Esophagus (tissue), 2 donors: ENCODE measurements at regions not wholly inside any gene's neighbourhood (a gene's known extent, or its start where the extent isn't known, plus 50 kb on each side); places are given as distances from the start of the nearest gene placed in this dataset.

Experiments
- H3K27ac ChIP-seq, 2 donors: one replicate each; pipeline ENCODE4 v1.5.1; 2013; ENCODE audit warnings: low read depth in 2 of 2, mild to moderate bottlenecking in 2 of 2, inconsistent platforms in 1 of 2, low read length in 1 of 2, moderate library complexity in 1 of 2
- H3K27me3 ChIP-seq, 2 donors: one replicate each; pipeline ENCODE4 v1.6.1; 2013; ENCODE audit warnings: low read length in 2 of 2, control low read depth in 1 of 2, mild to moderate bottlenecking in 1 of 2; ENCODE audit not compliant: insufficient read depth in 2 of 2, control insufficient read depth in 1 of 2
- H3K36me3 ChIP-seq, 2 donors: one replicate each; pipeline ENCODE4 v1.6.1; 2013; ENCODE audit warnings: low read length in 1 of 2; ENCODE audit not compliant: control insufficient read depth in 2 of 2, insufficient read depth in 2 of 2
- H3K4me1 ChIP-seq, 2 donors: one replicate each; pipeline ENCODE4 v1.6.1; 2013; ENCODE audit warnings: low read length in 1 of 2; ENCODE audit not compliant: control insufficient read depth in 2 of 2, insufficient read depth in 2 of 2
- H3K4me3 ChIP-seq, 2 donors: one replicate each; pipeline ENCODE4 v1.5.1; 2013; ENCODE audit warnings: low read length in 2 of 2, mild to moderate bottlenecking in 2 of 2, low read depth in 1 of 2, moderate library complexity in 1 of 2
- H3K9me3 ChIP-seq, 2 donors: one replicate each; pipeline ENCODE4 v1.6.1; 2013; ENCODE audit warnings: mild to moderate bottlenecking in 2 of 2, low read depth in 1 of 2, low read length in 1 of 2, moderate library complexity in 1 of 2; ENCODE audit not compliant: control insufficient read depth in 2 of 2, insufficient read depth in 1 of 2
- WGBS, 2 donors: extraction: QIAGEN DNeasy Blood & Tissue Kit; methylation state at CpG; one replicate each; pipeline ENCODE4 v1.1.7; 2013; 5-methylcytosine and 5-hydroxymethylcytosine counted together
- donor health status: healthy with polysubstance abuse.
- donor health status: Bipolar disorder and iron deficiency.

DNA sequence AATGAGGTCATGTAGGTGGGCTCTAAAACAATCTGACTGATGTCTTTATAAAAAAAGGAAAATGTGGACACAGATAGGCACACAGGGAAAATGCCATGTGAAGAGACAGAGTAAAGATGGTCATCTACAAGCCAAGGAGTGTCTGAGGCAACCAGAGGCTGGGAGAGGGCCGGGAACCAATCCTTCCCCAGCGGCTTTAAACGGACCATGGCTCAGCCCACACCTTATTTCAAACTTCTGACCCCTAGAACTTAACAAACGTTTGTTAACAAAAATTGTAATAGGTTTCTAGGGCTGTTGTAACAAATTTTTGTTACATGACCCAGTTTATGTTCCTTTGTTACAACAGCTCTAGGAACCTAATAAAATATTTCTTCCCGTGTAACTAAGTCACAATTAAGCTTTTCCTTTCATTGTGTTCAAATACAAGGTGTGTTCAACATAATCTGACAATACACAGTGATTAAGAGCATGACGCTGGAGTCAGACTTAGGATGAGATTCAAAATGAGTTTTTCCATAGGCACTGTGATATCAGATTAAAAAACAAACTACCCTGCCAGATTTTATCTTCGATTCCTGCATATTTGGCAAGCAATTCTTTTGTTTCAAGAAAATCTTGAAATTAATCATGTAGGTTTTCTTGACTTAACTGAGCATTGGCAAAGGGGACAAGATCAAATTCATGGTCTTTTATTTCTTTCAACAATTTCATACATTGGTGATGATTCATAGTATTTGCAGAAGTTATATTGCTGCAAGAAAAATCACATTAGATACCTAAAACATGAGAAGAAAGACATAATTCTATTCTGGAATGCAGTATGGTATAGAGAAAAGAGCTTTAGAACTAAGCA, 169.5 kb upstream of the RIPOR2 start:
- Histone ChIP-seq H3K4me3 (no peak overlapping the region), H3K9me3 (no peaks in the 10 kb centered on the region), H3K27me3 (no peaks in the 10 kb centered on the region), H3K4me1 (no peaks in the 10 kb centered on the region), H3K27ac (peak overlapping the region; percentile 69 to 79), H3K36me3 (no peaks in the 10 kb centered on the region)
- WGBS, 2 donors = 41 to 55% methylated on average over 7 of the region's 7 CpGs

DNA sequence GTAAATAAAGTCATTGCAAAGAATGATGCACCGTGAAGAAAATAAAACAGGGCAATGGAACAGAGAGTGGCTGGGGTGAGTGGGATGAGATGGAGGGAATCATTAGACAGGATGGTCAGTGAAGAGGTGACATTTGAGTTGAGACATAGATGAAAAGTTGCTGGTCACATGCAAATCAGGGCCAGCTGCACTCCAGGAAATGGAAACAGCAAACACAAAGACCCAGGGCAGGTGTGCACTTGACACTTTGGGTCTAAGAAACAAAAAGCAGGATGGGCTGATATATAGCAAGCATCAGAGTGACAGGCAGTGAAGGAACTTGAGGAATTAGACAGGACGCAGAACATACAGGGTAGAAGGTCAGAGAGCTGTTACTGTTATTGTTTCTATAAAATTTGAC, 171.5 kb upstream of the RIPOR2 start:
- no peaks in the 10 kb centered on the region for H3K27me3 ChIP-seq
- H3K4me1 ChIP-seq = no peaks in the 10 kb centered on the region
- no peaks in the 10 kb centered on the region for H3K9me3 ChIP-seq
- no peak overlapping the region for H3K27ac ChIP-seq
- no peak overlapping the region for H3K4me3 ChIP-seq
- 61 to 80% methylated on average over 2 of the region's 2 CpGs for WGBS, 2 donors
- H3K36me3 ChIP-seq = no peaks in the 10 kb centered on the region

DNA sequence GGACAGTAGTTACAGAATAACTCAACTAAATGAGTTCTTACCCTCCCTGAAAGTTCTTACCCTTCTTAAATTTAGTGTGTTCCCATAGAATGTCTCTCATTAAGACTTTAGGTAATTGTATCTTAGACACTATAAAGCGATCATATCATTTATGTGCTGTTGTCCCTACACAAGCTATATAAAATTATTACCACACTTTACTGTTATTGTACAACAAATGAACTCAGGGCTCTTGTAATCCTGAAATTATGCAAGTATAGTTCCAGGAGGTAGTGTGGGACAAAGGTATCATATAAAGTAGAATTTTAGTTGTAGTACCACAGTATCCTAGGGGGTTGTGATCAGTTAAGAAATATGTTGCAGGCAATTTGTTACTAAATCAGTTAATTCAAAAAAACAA, 167.4 kb upstream of the CARMIL1 start:
- H3K4me3 ChIP-seq = no peak overlapping the region
- 97 to 100% methylated on average over 1 of the region's 1 CpG for WGBS, 2 donors
- H3K4me1 ChIP-seq = no peaks in the 10 kb centered on the region
- no peaks in the 10 kb centered on the region for H3K27me3 ChIP-seq
- no peak overlapping the region for H3K27ac ChIP-seq
- H3K9me3 ChIP-seq = no peaks in the 10 kb centered on the region
- peaks cover 0 to 2% of the 10 kb centered on the region in 2 donors for H3K36me3 ChIP-seq

DNA sequence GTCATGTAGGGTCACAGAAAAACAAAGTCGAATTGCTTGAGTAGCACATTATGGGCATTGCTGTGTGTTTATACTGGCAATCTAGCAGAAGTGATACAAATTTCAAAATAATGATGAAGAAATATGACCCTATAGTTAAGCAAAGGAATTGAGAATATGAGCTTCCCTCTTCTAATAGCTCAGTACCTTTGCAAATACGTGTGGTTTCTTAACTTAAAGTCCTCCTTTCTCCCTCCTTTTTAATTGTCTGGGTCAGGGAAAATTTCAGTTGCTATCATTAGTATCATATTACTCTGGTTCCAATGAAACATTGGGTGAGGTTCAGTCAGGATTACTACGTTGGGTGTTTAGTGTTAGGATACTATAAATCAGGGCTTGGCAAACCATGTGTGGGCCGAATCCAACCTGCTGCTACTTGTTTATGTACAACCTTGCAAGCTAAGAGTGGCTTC, 166.8 kb upstream of the CARMIL1 start:
- WGBS, 2 donors = 33 to 46% methylated on average over 4 of the region's 4 CpGs

DNA sequence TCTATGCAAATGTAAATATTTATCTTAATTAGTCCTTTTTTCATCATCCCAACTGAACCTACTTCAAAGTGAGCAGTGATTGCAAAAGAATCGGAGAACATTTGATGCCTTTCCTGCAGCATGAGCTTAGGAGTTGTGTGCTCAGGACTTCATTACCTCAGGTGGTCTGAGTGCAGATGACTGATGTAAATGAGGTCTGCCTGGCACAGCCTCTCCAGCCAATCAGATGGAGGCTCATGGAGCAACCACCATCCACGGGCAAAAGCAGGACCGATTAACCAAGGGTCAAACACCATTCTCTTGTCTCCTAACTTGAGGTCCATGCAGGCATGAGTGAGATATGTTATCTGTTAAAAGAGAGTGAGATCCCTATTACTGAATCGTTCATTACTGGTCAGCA, 165.7 kb upstream of the CARMIL1 start:
- Histone ChIP-seq H3K36me3 (peaks cover 0 to 2% of the 10 kb centered on the region in 2 donors), H3K4me1 (no peaks in the 10 kb centered on the region), H3K4me3 (no peak overlapping the region), H3K9me3 (no peaks in the 10 kb centered on the region), H3K27me3 (no peaks in the 10 kb centered on the region), H3K27ac (peak overlapping the region in 1 of 2 donors; percentile 13)
- 81 to 82% methylated on average over 4 of the region's 4 CpGs for WGBS, 2 donors

More for the DNA sequence above, 166.8 kb upstream of the CARMIL1 start:
- H3K27ac ChIP-seq = peak overlapping the region in 1 of 2 donors; percentile 49
- H3K4me3 ChIP-seq = no peak overlapping the region
- H3K4me1 ChIP-seq = no peaks in the 10 kb centered on the region
- no peaks in the 10 kb centered on the region for H3K9me3 ChIP-seq
- H3K36me3 ChIP-seq = peaks cover 0 to 2% of the 10 kb centered on the region in 2 donors
- no peaks in the 10 kb centered on the region for H3K27me3 ChIP-seq

DNA sequence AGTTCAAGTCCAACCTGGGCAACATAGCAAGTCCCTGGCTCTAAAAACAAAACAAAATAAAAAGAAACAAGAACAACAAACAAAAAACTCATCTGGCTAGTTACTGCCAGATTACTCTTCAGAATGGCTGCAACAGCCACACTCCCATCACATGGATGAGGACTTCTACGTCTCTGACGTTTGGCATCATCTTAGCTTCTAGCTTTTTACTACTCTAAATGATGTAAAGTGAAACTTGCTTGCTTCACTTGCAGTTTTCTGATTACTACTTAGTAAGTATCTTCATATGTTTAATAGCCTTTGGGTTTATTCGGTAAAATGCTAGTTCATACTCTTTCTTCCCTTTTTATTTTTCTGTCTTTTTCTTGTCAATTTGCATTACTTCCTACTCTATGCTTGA, 161.1 kb upstream of the CARMIL1 start:
- Histone ChIP-seq H3K27ac (no peak overlapping the region), H3K27me3 (no peaks in the 10 kb centered on the region), H3K36me3 (peaks cover 0 to 2% of the 10 kb centered on the region in 2 donors), H3K9me3 (no peaks in the 10 kb centered on the region), H3K4me1 (no peaks in the 10 kb centered on the region), H3K4me3 (no peak overlapping the region)
- 82 to 88% methylated on average over 3 of the region's 3 CpGs for WGBS, 2 donors

DNA sequence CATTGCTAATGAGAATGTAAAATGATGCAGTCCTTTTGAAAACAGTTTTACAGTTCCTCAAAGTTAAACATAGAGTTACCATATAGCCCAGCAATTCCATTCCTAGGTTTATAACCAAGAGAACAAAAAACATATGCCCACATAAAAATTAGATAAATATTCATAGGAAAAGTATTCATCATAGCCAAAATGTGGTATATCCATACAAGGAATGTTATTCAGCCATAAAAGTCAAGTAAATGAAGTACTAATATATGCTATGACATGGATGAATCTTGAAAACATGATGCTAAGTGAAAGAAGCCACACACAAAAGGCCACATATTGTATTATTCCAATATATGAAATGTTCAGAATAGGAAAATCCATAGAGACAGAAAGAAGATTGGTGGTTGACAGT, 158.0 kb upstream of the CARMIL1 start:
- Histone ChIP-seq H3K36me3 (peaks cover 0 to 3% of the 10 kb centered on the region in 2 donors), H3K27ac (no peak overlapping the region), H3K4me1 (no peaks in the 10 kb centered on the region), H3K4me3 (no peak overlapping the region), H3K9me3 (no peaks in the 10 kb centered on the region), H3K27me3 (no peaks in the 10 kb centered on the region)

DNA sequence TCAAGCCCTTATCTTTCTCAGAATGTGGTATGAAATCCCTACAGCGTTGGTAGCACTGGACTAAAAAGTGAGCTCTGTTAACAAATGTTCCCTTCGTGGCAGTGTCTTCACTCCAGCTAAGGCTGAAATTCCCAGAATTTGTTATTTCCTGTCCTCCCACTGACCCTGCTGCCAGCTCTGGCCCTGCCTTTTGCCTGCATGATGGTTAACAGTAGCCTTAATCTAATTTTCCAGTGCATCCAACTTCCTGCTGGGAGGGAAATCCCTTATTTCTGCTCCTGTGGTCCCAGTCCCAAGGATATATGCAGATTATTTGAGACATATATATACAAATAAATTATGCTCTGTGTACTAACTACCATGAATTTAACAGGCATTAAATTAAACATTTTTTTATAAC, 157.2 kb upstream of the CARMIL1 start:
- H3K27me3 ChIP-seq = no peaks in the 10 kb centered on the region
- H3K27ac ChIP-seq = no peak overlapping the region
- 66 to 76% methylated on average over 2 of the region's 2 CpGs for WGBS, 2 donors
- peaks cover 0 to 3% of the 10 kb centered on the region in 2 donors for H3K36me3 ChIP-seq
- no peak overlapping the region for H3K4me3 ChIP-seq
- H3K4me1 ChIP-seq = no peaks in the 10 kb centered on the region
- no peaks in the 10 kb centered on the region for H3K9me3 ChIP-seq

DNA sequence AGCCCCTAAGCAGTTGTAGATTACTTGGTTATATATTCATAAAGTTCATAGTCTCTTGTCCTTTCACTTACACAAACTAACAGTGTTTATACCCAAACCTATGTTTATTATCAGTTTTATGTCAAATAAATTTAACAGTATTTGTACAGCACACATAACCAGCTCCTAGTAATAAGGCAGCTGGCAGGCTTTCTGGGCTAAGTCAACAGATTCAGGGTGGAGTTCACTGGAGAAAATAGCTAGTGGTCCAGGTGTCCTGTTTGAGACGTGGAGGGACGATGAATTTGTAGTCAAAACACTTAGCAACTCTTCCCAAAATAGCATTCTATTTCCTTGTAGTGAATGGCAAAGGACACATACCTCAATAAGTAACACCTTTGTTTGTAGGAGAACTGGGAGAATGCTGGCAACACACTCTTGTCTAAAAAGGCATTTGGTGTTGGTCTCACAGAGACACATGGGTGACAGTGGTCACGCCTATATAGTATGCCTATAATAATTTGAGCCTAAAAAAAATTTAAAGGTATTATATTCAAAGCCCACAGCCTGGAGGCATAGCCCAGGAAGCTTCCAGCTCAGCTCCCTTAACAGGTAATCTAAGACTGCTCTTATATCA, 156.4 kb upstream of the CARMIL1 start:
- H3K27me3 ChIP-seq = no peaks in the 10 kb centered on the region
- no peaks in the 10 kb centered on the region for H3K9me3 ChIP-seq
- H3K27ac ChIP-seq = peak overlapping the region in 1 of 2 donors; percentile 4
- H3K4me3 ChIP-seq = no peak overlapping the region
- no peaks in the 10 kb centered on the region for H3K4me1 ChIP-seq
- H3K36me3 ChIP-seq = peaks cover 0 to 3% of the 10 kb centered on the region in 2 donors
- WGBS, 2 donors = 45 to 47% methylated on average over 3 of the region's 3 CpGs
